ENCODE measurements at regions not wholly inside any gene's neighbourhood (a gene's known extent, or its start where the extent isn't known, plus 50 kb on each side); places are given as distances from the start of the nearest gene placed in this dataset.

- no peak for DNase-seq
These were observed 229.5 kb downstream of the TUSC7 start for GRCh38 chr3:116939091-116939490.

DNA sequence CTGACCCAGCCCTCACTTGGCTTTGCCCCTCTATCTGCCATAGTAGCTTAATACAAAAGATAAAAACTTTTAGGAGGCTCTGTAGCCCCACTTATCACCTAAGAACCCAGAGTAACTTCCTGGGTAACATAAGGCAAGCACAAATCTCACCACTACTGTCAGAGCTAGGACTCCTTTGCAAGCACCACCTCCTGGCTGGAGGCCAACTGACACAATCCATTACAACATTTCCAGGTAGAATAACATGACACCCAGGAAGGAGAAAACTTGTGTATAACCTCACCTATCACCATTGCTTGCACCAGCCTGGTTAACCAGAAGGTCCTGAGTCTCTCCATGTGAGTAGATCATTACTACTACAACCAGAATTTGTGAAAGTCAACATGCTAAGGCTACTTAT, 230.0 kb downstream of the TUSC7 start:
- no peak for DNase-seq

DNA sequence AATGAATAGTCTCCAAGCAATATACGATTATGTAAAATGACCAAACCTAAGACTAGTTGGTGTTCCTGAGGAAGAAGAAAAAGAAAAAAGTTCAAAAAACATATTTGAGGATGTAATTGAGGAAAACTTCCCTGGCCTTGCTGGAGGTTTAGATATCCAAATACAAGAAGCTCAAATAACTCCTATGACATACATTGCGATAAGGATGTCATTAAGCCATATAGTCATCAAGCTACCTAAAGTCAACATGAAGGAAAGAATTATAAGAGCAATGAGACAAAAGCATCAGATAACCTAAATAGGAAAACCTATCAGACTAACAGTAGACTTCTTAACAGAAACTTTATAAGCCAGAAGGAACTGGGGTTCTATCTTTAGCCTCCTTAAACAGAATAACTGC, 231.1 kb downstream of the TUSC7 start:
- DNase-seq: no peak

DNA sequence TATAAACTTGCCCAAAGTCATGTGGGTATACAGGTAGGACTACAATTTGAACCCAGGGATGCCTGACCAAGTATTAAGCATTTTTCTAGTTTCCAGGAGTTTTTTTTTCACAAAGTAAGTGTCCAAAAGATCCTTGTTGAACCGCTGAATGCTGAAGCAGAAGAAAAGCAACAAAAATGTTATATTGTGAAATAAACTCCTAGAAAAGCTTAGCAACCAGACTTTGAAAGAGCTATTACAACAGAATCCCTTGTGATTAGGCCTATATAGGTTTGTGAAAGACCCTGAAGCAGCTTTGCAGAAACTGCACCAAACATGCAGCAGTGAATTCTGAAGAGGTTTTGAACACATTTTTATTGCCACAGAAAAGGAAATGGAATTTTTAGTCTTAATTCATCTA, 236.8 kb downstream of the TUSC7 start:
- DNase-seq: no peak

GRCh38 chr3:116947148-116947547, 237.6 kb downstream of the TUSC7 start:
- no peak for DNase-seq

- no peak for DNase-seq
These were observed 238.2 kb downstream of the TUSC7 start for GRCh38 chr3:116947809-116948208.

DNA sequence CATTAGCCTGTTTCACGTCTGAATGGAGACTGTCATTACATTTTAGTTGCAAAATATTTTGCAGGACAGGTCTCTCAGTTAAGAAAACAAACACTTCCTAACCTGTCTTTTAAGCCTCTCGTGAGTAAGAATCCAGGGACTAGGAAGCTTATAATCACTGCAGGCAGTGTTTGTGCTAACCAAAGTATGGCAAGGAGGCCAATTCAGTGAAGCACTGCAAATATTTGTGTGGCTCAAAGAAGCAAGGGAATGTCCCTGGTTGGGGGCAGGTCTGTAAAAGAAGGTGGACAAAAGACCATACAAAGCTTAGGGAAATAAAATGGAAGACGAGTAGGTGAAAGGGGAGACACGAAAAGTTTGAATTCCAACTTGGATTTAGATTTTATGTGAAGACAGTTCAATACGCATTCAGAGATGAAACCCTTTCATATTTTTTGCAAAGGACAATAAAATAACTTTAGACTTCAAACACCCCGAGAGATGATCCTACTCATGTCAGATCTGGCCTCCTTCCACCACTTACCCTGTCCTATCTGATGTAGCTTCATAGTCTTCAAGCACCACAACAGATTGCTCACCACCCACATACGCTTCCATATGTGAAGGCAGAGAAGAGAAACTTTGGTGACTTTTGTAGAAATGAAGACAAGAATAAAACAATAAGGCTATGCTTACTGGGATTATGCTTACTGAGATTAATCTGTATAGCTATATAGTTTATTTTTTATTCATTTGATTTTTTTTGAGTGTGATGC, 240.9 kb downstream of the TUSC7 start:
- no peak for DNase-seq

DNA sequence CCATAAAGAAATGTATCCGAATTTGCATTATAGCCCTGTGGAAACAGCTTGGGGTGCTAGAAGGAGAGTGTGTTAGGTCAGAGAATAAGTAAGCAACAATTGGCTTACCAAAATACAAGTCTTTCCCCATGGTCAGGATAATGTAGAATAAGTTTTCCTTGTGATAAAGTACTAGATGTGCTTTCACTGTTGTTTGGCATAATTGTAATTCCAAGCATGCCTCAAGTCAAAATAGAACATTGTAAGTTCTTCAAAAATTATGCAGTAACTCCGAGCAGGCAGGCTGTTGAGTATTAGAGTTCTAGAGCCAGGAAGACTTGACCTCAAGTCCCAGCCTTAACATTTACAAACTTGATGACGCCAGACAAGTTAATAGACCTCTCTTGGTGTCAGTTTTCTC, 242.0 kb downstream of the TUSC7 start:
- no peak for DNase-seq

GRCh38 chr3:116958291-116958690, 248.7 kb downstream of the TUSC7 start:
- DNase-seq: no peak

DNA sequence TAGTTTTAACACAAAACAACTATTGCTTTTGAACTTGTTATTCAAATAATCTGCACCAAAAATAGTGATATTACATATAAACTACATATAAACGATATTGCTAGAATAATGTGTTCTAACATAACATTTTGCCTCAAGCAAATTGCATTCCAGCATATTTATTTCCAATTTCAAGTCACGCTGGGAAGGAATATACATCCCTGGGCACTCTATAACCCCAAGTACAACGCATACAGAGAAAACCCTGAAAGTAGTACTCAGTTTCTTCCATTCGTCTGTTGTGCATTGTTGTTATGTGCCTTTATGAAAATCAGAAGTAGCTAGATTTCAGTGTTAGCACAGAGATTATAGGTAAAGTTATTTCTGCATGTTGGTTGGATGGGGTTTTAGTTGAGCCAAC, 251.5 kb downstream of the TUSC7 start:
- DNase-seq: no peak

GRCh38 chr3:116963802-116964201, 254.2 kb downstream of the TUSC7 start:
- DNase-seq: no peak

- DNase-seq: no peak
These were observed 257.1 kb downstream of the TUSC7 start for GRCh38 chr3:116966649-116967048.

- no peak for DNase-seq
These were observed 259.6 kb downstream of the TUSC7 start for GRCh38 chr3:116969135-116969534.

DNA sequence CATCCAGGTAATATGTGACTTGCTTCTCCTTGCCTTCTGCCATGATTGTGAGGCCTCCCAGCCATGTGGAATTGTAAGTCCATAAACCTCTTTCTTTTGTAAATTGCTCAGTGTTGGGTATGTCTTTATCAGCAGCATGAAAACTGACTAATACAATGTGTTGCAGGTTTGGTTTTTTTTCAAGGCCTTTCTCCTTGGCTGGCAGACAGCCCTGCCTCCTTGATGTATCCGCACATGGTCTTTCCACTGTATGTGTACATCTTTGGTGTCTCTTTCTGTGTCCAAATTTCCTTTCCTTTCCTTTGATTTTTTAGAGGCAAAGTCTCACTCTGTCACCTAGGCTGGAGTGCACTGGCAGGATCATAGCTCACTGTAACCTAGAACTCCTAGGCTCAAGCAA, 260.1 kb downstream of the TUSC7 start:
- no peak for DNase-seq

DNA sequence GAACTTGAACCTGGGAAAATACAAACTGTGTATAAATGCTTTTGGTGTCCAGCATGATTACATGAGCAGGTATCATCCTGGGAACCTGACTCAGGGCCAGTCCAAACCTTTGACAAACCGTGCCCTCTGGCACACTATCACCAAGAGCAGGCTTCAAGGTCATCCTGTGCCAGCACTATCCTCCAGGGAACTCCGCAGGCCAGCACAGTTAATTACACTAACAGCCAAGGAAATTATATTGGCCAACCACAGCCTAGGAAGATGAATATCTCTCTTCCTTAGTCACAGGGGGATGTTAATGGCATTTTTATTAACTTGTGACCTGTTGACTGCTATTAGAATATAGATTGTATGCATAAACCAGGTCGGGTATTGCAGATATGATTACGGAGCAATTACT, 262.0 kb downstream of the TUSC7 start:
- no peak for DNase-seq

DNA sequence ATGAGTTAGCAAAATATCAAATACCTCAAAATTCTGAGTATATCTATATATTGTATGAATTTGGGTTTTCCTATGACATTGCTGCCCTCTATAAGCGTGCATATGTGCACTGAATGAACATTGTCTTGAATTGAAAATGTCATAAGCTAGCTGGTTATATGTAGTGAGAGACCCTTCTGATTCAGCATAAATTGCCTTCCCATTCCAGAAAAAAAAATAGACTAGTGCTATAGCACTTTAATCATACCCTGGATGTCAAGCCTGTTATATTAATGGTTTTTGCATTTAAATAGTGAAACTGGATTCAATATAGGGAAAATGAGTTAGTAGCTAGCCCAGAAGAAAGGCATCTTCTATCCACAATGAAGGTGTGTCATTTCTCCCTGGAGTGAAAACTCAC, 265.1 kb downstream of the TUSC7 start:
- no peak for DNase-seq

DNA sequence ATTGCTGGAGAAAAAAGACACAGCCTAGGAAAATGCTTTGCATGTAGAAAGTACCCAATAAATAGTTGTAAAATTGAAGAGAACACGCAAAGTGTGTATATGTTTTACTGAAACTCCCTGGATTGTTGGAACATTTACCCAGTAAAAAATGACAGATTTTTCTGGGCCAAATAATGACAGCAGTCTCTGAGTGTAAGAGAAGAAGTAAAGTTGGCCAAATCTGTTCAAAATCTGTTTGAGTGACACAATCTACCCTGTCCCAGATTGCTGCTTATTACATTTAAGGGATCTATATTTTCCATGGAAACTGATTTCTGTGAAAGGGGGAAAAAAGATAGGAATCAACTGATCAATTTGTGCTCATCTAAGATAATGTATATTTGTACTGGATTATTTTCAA, 267.9 kb downstream of the TUSC7 start:
- DNase-seq: no peak

GRCh38 chr3:116980099-116980498, 270.5 kb downstream of the TUSC7 start:
- no peak for DNase-seq

DNA sequence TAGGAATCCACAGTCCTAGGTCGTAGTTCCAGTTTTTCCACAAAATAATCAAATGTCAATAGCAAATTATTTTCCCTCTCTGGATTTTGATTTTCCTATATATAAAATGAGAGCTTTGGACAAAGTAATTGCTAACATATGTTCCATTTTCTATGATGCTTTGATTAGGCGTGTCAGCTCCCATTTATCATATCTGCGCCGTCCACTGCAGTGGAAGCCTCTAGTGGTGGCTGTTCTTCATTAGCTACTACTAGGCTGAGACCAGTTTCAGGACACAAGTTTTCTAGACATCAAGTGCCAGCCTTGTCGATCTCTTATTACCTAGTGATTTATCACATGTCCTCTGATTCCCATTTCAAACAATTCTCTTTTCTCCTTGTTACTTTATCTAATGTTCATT, 271.5 kb downstream of the TUSC7 start:
- no peak for DNase-seq

- DNase-seq: no peak
These were observed 274.7 kb downstream of the TUSC7 start for GRCh38 chr3:116984301-116984700.

DNA sequence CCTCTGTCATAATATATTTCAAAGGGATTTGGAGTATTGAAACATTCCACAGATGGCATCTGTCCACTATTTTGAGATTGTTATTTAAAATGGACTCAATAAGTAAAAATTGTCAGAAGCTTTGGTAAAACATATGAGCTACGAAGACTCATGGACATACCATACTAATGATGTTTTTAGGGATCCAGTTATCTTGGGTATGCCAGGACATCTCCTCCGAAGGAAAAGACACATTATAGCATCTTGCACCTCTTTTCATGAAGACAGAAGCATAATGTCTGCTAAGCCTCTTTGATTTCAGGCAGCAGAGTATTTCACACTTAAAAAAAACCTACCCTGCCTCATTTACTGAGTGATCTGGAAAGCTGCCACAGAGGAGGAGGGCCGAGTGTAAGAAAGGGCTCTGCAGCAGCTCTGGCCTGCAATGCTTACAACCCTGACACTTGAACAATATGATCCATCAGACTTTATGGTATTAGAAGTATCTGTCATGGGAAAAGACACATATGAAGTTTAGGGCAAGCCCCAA, 284.8 kb downstream of the TUSC7 start:
- DNase-seq: no peak

DNA sequence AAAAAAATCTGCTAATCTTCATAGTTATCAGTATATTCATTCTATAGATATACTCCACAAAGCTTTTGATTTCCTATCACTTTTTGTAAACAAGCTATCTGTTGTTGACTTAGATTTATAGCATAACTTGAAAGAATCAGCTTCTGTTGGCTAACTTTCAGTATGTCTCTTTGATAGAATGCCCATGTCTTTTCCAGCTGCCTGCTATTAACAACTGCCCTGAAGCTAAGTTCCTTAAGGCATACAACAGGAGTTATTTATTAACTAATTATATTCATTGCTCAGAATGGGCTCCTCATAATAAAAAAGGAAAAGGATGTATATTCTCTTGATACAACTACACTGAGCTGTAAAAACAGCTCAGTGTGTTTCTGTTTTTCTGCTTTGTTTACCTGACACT, 293.9 kb downstream of the TUSC7 start:
- no peak for DNase-seq

DNA sequence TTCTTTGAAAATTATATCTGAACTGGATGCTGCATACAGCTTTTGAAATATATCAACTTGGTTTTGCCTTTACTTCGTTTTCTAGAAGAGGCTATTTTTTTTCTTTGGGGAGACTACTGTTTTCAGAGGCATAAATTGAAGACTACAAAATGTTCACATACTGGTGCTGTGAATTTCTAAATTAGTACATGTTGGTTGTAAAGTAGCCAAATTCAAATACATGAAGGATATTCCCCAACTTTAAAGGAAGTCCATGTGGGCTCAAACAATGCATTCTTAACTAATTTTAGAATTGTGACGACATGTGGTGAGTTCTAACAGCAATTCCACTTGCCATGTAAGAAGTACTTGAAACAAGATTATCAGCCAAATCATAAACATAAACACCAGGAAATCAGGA, 295.7 kb downstream of the TUSC7 start:
- no peak for DNase-seq

- DNase-seq: no peak
These were observed 296.4 kb downstream of the TUSC7 start for GRCh38 chr3:117005911-117006522.

DNA sequence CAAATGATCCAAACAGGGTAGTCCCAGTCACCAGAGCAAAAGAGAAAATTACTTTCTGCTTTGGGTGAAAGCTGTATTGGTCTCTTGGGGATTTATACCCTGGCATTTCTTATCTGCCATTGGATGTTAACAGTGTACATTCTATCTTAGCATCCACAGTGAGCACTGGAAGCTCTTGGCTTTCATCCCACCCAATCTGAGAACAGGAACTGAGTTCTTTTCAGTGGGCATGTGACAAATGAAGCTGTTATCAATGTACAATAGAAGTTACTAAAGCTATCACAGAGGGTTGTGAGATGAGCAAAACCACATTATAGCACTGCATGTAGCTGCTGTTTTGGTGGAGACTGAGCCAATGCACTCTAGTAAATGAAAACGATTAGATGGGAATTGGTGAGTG, 300.7 kb downstream of the TUSC7 start:
- no peak for DNase-seq

All from SW 1271 (cell line).